ENCODE measurements at regions not wholly inside any gene's neighbourhood (a gene's known extent, or its start where the extent isn't known, plus 50 kb on each side); places are given as distances from the start of the nearest gene placed in this dataset.

DNA sequence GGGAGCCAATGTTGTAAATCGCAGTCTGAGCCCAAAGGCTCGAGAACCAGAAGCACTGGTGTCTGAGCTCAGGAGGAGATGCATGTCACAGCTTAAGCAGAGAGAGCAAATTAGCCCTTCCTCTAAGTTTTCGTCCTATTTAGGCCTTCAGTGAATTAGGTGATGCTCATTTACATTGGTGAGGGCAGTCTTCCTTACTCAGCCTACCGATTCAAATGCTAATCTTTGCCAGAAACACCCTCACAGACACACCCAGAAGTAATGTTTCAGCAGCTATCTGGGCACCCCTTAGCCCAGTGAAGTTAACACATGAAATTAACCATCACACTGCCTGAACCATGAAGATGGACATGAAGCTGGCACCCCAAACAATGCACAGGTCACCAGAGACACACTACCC, 385.1 kb downstream of the STK39 start:
- DNase-seq, result no peak
- no peak for TF ChIP-seq POLR2A (IDR thresholded peaks at IDR 0.05)
- TF ChIP-seq, protein P1, sequence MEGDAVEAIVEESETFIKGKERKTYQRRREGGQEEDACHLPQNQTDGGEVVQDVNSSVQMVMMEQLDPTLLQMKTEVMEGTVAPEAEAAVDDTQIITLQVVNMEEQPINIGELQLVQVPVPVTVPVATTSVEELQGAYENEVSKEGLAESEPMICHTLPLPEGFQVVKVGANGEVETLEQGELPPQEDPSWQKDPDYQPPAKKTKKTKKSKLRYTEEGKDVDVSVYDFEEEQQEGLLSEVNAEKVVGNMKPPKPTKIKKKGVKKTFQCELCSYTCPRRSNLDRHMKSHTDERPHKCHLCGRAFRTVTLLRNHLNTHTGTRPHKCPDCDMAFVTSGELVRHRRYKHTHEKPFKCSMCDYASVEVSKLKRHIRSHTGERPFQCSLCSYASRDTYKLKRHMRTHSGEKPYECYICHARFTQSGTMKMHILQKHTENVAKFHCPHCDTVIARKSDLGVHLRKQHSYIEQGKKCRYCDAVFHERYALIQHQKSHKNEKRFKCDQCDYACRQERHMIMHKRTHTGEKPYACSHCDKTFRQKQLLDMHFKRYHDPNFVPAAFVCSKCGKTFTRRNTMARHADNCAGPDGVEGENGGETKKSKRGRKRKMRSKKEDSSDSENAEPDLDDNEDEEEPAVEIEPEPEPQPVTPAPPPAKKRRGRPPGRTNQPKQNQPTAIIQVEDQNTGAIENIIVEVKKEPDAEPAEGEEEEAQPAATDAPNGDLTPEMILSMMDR (IDR thresholded peaks at IDR 0.05), result no peak
- no peak overlapping the region for H3K4me3 ChIP-seq
- H3K27me3 ChIP-seq, result no peaks in the 10 kb centered on the region
- no peaks in the 10 kb centered on the region for H3K36me3 ChIP-seq
- H3K9me3 ChIP-seq, result no peaks in the 10 kb centered on the region
- H3K4me1 ChIP-seq, result no peaks in the 10 kb centered on the region
- no peak overlapping the region for H3K27ac ChIP-seq
- intact Hi-C loops (cut with DNase I), result no loop called here
- WGBS, 2 donors, result 77 to 85% methylated on average over 4 of the region's 4 CpGs

DNA sequence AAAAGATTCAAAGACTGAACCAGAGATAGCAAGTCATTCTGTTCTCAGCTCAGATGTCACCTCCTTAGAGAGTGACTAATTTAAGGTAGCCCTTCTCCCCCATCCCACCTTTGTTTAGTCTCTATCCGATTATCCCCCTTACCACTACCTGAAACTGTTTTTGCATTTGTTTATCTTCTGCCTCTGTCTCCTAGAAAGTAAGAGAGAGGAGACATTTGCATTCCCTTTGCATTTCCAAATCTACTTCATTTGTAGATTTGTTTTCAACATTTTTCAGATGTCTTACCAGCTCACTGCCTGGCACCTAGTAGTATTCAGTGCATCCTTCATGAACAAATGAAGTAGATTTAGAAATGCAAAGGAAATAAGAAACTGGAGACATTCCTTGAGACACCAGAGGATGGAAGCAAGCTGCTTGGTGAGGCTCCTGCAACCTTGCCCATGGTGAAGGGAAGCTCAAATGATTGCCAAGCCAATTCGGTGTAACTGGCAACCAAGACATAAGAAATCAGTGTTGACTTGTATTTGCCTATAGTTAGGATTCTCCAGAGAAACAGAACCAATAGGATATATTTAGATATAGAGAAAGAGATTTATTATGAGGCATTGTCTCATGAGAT, 385.7 kb downstream of the STK39 start:
- Histone ChIP-seq H3K4me1 (no peaks in the 10 kb centered on the region), H3K27me3 (no peaks in the 10 kb centered on the region), H3K36me3 (no peaks in the 10 kb centered on the region), H3K9me3 (no peaks in the 10 kb centered on the region), H3K27ac (no peak overlapping the region), H3K4me3 (no peak overlapping the region)
- 59 to 81% methylated on average over 2 of the region's 2 CpGs for WGBS, 2 donors
- no peak for DNase-seq
- intact Hi-C loops (cut with DNase I), result no loop called here
- TF ChIP-seq, protein P1 (IDR thresholded peaks at IDR 0.05), result no peak
- no peak for TF ChIP-seq POLR2A (IDR thresholded peaks at IDR 0.05)

DNA sequence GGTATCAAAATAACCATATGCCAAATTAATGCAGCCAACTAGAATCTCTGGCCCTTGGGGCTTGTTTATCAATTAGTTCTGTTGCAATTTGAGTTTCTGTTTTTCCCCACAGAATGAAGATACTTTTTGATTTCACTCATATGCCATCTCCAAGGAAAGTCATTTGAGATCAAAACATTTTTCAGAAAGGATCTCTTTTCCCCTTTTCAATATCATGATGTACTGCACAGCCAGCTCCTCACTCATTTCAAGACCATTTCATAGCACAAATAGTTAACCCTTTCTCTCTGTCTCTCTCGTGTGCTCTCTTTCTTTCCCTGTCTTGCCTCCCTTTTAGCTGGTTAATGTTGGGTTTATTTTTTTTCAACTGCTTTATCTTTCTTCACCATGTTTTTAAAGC, 387.3 kb downstream of the STK39 start:
- Histone ChIP-seq H3K9me3 (no peaks in the 10 kb centered on the region), H3K27ac (no peak overlapping the region), H3K4me1 (no peaks in the 10 kb centered on the region), H3K4me3 (no peak overlapping the region), H3K36me3 (no peaks in the 10 kb centered on the region), H3K27me3 (no peaks in the 10 kb centered on the region)
- DNase-seq, result no peak
- intact Hi-C loops (cut with DNase I), result no loop called here
- WGBS, 2 donors, result 30 to 32% methylated on average over 1 of the region's 1 CpG
- TF ChIP-seq, protein P1 (IDR thresholded peaks at IDR 0.05), result no peak
- TF ChIP-seq POLR2A (IDR thresholded peaks at IDR 0.05), result no peak

DNA sequence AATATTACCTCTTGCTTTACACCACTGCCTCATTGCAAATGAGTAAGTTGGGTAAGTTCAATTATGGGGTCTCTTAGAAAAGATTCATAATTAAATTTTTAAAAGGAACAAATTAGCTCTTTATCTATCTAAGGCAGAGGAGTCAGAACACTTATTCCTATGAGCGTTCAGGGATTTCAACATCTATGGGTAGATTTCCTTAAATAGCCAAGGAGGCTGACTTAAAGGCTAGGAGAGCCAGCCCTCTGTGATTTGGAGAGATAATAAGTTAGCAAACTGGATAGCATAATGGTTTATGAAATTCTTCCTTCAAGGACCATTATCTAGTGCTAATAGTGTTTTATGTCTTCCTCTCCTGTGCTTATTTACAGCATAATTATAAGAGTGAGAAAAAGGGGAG, 387.7 kb downstream of the STK39 start:
- no peak for TF ChIP-seq POLR2A (IDR thresholded peaks at IDR 0.05)
- TF ChIP-seq, protein P1 (IDR thresholded peaks at IDR 0.05), result no peak
- H3K4me1 ChIP-seq, result no peaks in the 10 kb centered on the region
- no peaks in the 10 kb centered on the region for H3K36me3 ChIP-seq
- WGBS, 2 donors, result 86% methylated on average over 1 of the region's 1 CpG
- no peak overlapping the region for H3K4me3 ChIP-seq
- no peak for DNase-seq
- H3K27me3 ChIP-seq, result no peaks in the 10 kb centered on the region
- no peak overlapping the region for H3K27ac ChIP-seq
- intact Hi-C loops (cut with DNase I), result no loop called here
- no peaks in the 10 kb centered on the region for H3K9me3 ChIP-seq

DNA sequence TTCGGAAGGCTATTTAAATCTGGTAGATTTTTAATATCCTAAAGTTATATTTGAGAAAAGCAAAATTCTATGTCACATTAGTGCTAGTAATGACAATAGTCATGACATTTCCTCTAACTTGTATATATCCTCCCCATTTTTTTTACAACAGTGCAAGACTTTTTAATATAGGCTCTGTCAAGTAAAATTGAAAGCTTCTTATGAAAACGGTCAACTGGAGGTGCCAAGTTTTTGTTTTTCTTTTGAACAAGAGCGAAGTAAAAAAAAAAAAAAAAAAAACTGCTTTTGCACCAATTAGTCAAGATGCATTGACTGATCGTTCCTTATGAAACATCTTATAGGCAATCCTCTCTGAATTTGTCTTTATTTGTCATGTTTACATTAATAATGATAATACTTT, 389.3 kb downstream of the STK39 start:
- no peaks in the 10 kb centered on the region for H3K4me1 ChIP-seq
- no peaks in the 10 kb centered on the region for H3K36me3 ChIP-seq
- DNase-seq, result no peak
- no peaks in the 10 kb centered on the region for H3K27me3 ChIP-seq
- TF ChIP-seq POLR2A (IDR thresholded peaks at IDR 0.05), result no peak
- TF ChIP-seq, protein P1 (IDR thresholded peaks at IDR 0.05), result no peak
- intact Hi-C loops (cut with DNase I), result no loop called here
- H3K9me3 ChIP-seq, result no peaks in the 10 kb centered on the region
- H3K4me3 ChIP-seq, result no peak overlapping the region
- no peak overlapping the region for H3K27ac ChIP-seq
- WGBS, 2 donors, result 59 to 68% methylated on average over 4 of the region's 4 CpGs
